ENCODE measurements at regions not wholly inside any gene's neighbourhood (a gene's known extent, or its start where the extent isn't known, plus 50 kb on each side); places are given as distances from the start of the nearest gene placed in this dataset.

- no peak for DNase-seq (ENCODE audit: low read depth in 2 of 2)
These were observed 67.2 kb upstream of the ID2 start for GRCh38 chr2:8614646-8615045.

DNA sequence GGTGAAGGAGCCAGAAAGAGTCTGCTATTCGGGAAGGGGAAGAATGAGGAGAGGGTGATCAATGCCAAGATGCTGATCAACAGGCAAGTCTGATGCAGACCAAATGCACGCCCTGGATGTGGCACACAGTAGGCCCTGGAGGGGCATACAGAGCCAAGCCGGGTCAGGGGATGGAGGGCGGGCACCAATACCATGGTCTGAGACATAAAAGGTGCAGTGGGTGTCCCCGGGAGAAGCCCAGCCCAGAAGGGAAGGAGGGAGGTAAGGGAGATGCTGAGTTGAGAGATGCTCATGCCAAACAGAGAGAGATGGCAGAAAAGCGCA lies 66.6 kb upstream of the ID2 start:
- DNase-seq (ENCODE audit: low read depth in 2 of 2): no peak

GRCh38 chr2:8615576-8616281 lies 66.1 kb upstream of the ID2 start:
- no peak for DNase-seq (ENCODE audit: low read depth in 2 of 2)

DNA sequence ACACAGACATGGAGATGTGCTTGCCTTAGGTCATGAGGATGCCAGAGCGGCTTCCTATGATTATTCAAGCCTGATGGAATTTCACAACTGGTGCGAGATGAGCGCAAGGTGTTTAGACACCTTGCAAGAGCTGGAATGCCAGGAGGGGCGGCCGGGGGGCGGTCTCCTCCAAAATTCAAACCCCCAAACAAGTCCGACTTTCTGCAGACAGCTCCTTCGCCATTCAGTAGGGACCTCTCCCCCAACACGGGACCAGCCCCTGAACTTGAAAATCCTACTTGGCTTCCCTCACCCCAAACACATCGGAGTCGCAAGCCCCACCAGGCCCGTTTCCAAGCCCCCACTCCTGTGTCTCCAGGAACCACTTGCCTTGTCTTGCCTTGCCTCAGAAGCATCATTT lies 64.8 kb upstream of the ID2 start:
- DNase-seq (ENCODE audit: low read depth in 2 of 2): no peak

DNA sequence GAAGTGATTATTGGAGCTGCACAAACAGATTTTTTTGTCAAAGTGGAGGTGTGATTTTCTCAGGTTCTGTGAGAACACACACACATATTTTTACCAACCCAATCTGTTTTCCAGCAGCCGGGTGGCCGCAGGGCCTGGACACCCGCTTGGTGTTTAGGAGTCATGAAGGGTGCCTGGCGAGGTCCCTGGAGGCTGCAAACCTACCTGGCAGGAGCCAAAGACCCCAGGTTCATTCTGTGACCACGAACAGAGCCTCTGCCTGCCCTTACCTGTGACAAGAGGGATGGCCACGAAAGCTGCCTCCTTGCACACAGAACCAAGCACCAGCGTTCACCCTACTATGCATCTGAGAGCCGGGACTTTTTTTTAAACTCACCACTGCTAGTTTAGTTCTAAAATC lies 64.3 kb upstream of the ID2 start:
- DNase-seq (ENCODE audit: low read depth in 2 of 2): no peak

DNA sequence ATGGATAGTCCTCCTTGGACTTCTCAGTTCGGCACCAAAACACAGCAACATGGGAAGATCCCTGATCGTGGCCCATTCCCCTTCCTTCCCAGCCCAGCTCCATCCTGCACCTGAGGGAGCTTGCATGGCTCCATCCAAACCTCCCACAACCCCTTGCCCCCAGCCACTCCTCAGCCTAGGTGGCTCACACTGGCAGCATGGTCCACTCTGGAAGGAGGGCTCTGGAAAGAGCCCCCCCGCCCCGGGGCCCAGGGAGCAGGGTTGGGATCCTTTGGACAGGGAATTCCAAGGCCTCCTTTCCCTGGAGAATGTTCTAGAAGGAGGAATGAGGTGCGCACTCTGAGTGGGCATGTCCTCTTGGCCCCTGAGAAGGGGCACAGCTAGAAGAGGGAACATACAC lies 62.8 kb upstream of the ID2 start:
- DNase-seq (ENCODE audit: low read depth in 2 of 2): no peak

DNA sequence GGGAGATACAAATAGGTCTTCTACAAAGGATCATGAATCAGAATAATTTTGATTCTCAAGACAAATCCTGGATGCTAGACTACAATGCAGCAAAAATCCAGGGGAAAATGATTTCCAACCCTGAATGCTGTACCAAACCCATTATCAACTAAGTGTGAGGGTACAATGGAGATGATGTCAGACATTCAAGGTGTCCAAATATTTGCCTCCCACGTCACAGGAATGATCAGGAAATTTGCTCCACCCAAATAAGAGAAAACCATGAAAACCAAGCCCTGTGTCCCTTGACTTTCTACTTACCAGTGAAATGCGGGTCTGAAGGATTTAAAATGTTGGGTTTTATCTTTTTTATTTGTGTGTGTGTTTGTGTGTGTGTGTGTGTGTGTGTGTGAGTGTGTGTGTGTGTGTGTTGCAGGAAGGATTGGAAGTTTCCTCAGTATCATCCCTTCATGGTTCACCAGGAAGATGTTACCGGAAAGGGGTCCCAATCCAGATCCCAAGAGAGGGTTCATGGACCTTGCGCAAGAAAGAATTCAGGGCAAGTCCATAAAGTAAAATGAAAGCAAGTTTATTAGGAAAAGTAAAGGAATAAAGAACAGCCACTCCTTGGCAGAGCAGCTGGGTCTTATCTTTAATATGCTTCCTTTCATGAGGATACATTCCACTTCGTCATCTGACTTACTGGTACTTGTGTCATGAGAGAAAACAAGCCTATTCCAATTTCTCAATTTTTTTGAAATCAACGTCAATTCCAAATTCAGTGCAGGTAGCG lies 61.1 kb upstream of the ID2 start:
- DNase-seq (ENCODE audit: low read depth in 2 of 2): no peak

DNA sequence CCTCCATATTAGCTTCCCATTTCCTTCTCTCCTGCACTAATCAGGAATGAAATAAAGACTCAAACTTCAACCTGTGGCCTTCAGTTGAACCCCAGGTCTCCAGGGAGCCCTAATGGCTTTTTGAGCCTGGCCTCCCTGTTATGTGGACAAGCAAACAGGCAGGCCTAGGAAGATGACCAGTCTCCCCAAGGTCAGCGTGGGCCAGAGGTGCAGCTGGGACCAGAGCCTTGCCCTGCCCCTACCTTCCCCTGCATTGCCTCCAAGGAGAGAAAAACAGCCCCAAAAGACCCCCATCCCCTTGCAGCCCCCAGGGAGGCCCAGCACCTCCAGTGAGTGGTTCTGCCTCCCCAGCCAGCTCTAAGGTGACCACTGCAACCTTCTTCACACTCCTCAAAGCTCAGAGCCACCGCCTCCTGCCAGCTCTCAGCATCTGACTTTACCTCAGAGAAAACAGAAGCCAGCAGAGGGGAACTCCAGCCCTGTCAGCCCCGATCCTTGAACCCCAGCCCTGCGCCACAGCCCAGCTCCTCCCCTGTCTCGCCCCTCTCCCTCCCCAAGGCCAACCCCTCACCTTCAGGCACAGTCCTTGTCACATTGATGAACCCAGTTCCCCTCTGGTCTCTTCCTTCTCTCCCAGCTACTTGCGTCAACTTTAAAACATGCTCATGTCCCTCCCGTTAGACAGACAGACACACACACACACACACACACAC lies 59.5 kb upstream of the ID2 start:
- DNase-seq (ENCODE audit: low read depth in 2 of 2): no peak

GRCh38 chr2:8622924-8623465 lies 58.9 kb upstream of the ID2 start:
- DNase-seq (ENCODE audit: low read depth in 2 of 2): no peak

GRCh38 chr2:8623576-8623957 lies 58.3 kb upstream of the ID2 start:
- no peak for DNase-seq (ENCODE audit: low read depth in 2 of 2)

GRCh38 chr2:8623958-8624591 lies 57.8 kb upstream of the ID2 start:
- no peak for DNase-seq (ENCODE audit: low read depth in 2 of 2)

GRCh38 chr2:8624855-8625398 lies 56.9 kb upstream of the ID2 start:
- DNase-seq (ENCODE audit: low read depth in 2 of 2): no peak

GRCh38 chr2:8625399-8626300 lies 56.2 kb upstream of the ID2 start:
- no peak for DNase-seq (ENCODE audit: low read depth in 2 of 2)

DNA sequence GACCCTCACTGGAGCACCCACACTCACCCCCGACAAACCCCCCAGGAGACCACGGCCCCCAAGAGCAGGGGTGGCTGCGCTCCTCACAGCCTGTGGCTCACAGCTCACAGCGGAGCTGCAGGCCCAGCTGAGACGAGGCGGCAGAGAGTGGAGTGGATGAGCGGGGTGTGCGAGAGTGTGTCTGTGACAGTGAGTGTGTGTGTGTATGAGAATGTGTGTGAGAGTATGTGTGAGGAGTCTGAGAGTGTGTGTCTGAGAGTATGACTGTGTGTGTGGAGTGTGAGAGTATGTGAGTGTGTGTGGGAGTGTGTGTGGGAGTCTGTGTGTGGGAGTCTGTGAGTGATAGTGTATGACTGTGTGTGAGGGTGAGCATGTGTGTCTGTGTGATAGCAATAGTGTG lies 55.3 kb upstream of the ID2 start:
- no peak for DNase-seq (ENCODE audit: low read depth in 2 of 2)

DNA sequence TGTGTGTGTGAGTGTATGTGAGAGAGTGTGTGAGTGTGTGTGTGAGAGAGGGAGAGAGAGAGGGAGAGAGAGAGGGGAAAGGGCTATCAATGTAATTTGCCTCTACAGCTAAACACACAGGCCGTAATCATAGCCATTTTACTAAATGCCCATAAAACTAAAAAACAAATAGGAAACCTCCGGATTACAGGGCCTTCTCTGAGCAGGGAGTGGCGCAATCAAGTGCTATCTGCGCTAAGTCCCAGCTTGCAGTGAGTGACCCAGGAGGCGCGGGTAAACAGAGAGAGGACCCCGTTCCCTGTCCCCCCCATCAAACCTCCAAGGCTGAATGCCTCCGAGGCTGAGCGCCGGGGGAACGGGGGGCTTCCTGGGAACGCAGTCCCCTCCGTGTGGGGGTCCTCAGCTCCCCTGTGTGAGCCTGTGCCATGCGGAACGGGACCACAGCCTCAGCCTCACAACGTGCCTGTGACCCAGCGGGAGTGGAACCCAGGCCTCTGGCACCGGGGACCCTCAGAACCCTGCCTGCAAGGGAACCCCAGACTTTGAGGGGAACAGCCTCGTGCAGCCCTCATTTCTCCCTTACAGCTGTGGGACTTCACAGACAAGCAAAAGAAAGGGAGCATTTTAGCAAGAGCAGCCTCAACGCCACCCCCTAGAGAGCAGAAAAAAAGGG lies 54.7 kb upstream of the ID2 start:
- DNase-seq (ENCODE audit: low read depth in 2 of 2): no peak

GRCh38 chr2:8627692-8628085 lies 54.2 kb upstream of the ID2 start:
- DNase-seq (ENCODE audit: low read depth in 2 of 2): no peak

DNA sequence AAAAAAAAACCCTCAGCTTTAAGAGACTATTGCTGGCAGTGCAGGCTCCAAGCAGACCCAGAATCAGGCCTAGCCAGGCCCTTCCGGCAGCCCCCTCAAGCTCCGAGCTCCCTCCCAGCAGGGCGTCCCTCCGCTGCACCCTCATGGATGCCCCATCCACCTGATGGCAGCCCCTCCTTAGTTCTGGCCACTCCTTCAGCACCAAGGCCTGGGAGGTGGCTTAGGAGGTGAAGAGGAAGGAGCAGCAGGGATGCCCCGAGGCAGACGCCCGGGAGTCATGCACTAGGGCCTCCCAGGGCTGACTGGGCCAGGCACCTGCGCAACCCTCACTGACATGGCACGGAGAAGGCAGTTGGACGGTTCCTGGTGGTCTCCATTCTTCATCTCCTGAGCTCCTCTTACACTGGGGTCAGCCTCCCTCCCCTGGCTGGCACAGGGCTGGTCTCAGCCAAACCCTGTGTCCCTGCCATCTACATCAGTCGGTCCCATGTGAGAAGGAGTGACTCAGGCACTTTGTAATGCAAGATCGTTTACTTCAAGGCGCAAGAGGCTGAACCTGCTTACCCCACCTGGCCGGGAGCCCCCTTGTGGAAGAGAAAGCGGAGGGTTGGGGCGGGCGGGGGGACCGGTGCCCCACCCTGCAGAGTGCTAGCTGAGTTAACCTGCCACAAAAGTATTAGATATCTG lies 53.5 kb upstream of the ID2 start:
- no peak for DNase-seq (ENCODE audit: low read depth in 2 of 2)

GRCh38 chr2:8628866-8629209 lies 53.0 kb upstream of the ID2 start:
- no peak for DNase-seq (ENCODE audit: low read depth in 2 of 2)

- no peak for DNase-seq (ENCODE audit: low read depth in 2 of 2)
These were observed 52.5 kb upstream of the ID2 start for GRCh38 chr2:8629402-8629801.
